HG02571 (cell line): ENCODE measurements at regions not wholly inside any gene's neighbourhood (a gene's known extent, or its start where the extent isn't known, plus 50 kb on each side); places are given as distances from the start of the nearest gene placed in this dataset.
"Not testable (repeated sequence)": the region's sequence is repeated elsewhere in the genome, so short reads cannot be mapped to it uniquely, and the experiment has no call there.

Source experiments
- ATAC-seq: cut with Tn5 transposase; IDR thresholded peaks from one replicate; pipeline ENCODE4 v1.9.1; 2021; ENCODE audit warnings: mild to moderate bottlenecking, moderate library complexity; ENCODE audit not compliant: unreplicated experiment

GRCh38 chr12:42030588-42030987 is 114.1 kb downstream of the GXYLT1 start:
- ATAC-seq = no peak

DNA sequence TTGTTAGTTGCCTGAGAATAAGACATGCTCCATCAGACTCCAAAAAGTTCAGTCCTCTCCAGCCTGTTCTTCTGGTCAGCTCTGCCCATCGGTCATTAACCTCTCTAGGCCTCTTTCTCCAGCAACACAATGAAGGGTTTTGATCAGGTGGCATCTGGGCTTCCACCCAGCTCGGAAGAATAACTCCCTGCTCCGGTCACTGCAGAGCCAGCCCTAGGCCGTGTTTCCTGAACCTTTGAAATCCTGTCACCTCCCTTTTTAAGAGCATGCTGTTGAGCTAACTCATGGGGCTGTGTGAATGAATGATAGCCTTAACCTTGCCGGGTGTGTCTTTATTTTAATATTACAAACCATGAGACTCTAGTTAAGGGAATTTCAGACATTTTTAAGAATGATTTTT is 117.1 kb downstream of the GXYLT1 start:
- ATAC-seq = no peak

DNA sequence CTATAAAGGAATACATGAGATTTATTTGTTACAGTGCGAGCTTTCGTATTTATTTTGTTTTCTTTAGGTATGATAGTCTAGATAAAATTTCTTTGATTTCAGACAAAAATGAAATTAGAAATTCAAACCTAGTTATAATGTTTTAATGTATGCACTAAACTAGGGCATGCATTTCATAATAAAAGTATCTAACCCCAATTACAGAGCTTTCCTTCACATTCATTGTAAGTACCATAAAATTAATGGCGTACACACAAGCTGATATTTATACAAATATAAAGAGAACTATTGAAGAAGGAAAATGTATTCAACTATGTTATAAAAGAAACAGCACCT is 120.2 kb downstream of the GXYLT1 start:
- no peak for ATAC-seq

GRCh38 chr12:42023733-42024494 is 120.8 kb downstream of the GXYLT1 start:
- peak; percentile 88 for ATAC-seq

DNA sequence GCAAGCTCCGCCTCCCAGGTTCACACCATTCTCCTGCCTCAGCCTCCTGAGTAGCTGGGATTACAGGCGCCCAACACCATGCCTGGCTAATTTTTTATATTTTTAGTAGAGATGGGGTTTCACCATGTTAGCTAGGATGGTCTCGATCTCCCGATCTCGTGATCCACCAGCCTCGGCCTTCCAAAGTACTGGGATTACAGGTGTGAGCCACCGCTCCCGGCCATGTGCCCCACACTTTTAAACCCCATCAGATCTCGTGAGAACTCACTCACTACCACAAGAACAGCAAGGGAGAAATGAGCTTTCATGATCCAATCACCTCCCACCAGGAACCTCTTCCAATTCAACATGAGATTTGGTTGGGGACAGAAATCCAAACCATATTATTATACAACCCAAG is 122.7 kb downstream of the GXYLT1 start:
- ATAC-seq = not testable (repeated sequence)

GRCh38 chr12:42021469-42021868 is 123.2 kb downstream of the GXYLT1 start:
- no peak for ATAC-seq

- no peak for ATAC-seq
Observed at GRCh38 chr12:42020226-42020625, 124.4 kb downstream of the GXYLT1 start.

DNA sequence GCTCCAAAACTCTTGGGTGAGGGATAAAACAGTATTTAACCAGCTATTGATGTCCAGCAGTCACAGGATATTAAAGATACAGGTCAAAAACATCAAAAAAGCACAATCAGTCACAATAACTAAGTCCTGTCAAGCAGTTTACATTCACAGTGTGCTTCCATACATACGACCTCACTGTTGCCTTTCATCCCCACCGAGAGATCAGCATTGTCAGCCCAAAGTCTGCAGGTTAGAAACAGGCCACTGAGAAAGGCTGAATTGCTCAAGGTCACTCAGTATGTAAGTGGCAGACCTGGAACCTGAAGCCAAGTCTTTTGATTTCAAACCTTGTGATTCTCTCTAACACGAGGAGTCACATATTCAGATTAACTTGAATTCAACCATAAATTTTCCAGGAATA is 124.9 kb downstream of the GXYLT1 start:
- ATAC-seq = no peak

DNA sequence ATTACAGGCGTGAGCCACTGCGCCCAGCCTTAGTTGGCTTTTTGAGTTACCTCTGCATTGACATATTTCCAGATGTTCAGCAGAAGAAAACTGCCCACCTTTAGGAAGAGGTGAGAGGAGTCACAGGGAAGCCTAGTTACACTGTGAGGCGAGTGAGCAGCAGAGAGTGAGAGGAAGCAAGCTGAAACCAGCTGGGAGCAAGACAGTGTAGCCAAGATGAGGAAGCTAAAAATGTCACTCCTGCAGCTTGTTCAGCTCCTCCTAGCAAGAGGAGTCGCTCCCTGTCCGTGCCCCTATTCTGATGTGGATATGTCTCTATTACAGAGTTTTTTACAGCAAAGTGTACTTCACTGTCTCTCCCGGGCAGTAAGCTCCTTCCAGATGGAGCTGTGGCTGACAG is 127.6 kb downstream of the GXYLT1 start:
- ATAC-seq = no peak

- ATAC-seq = no peak
Observed at GRCh38 chr12:42015051-42015461, 129.6 kb downstream of the GXYLT1 start.

DNA sequence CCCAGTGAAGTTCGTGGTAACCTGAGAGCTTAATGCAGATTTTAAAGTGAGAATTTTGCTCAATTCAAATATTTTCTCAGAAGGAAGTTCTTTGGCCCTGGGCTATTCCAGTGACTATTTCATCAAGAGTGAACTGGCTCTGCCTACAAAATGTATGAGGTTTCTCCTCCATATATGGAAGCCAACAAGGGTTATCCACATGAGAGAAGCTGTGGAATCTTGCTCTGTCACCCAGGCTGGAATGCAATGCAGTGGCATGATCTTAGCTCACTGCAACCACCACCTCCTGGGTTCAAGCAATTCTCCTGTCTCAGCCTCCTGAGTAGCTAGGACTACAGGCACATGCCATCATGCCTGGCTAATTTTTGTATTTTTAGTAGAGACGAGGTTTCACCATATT is 132.2 kb downstream of the GXYLT1 start:
- ATAC-seq = not testable (repeated sequence)

- ATAC-seq = no peak
Observed at GRCh38 chr12:42010715-42011114, 134.0 kb downstream of the GXYLT1 start.

DNA sequence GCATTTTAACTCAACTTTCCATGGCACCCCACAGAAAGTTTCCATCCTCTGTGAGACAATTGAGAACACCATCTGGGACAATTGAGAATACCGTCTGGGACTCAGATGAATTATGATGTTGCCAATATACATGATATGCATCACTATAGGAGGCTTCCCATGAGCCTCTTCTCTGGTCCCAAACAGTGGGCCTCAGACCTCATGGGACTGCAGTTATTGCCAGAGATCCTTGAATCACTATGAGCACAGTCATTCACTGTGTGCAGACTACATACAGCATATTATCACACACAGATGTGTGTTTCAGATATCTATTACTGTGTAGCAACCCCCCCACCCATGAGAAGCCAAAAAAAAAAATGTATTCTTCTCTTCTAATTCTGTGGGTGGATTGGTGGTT is 134.4 kb downstream of the GXYLT1 start:
- no peak for ATAC-seq

- no peak for ATAC-seq
Observed at GRCh38 chr12:42008996-42009395, 135.7 kb downstream of the GXYLT1 start.

- no peak for ATAC-seq
Observed at GRCh38 chr12:42003031-42003430, 141.6 kb downstream of the GXYLT1 start.

- no peak for ATAC-seq
Observed at GRCh38 chr12:42002563-42002962, 142.1 kb downstream of the GXYLT1 start.

GRCh38 chr12:41998436-41998835 is 146.2 kb downstream of the GXYLT1 start:
- ATAC-seq = no peak

GRCh38 chr12:41993283-41993682 is 151.4 kb downstream of the GXYLT1 start:
- ATAC-seq = no peak

- no peak for ATAC-seq
Observed at GRCh38 chr12:41992692-41993215, 151.9 kb downstream of the GXYLT1 start.

- no peak for ATAC-seq
Observed at GRCh38 chr12:41992022-41992421, 152.7 kb downstream of the GXYLT1 start.

DNA sequence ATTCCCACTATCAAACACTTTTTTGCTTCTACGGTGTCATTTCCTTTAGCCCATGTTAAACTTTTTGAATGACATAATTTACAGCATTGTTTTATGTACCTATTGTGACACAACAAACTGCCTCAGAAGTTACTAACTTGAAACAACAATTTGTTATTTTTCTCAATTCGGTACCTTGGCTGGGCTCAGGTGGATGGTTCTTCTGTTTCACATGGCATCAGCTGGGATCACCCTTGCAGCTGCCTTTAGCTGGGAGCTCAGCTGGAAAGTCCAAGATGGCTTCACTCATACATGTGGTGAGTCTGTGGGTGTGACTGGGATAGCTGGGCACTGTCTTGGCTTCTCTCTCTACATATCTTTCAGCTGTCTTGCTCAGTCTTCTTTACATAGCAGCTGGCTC is 156.0 kb downstream of the GXYLT1 start:
- ATAC-seq = no peak

GRCh38 chr12:41986513-41986912 is 158.2 kb downstream of the GXYLT1 start:
- not testable (repeated sequence) for ATAC-seq

DNA sequence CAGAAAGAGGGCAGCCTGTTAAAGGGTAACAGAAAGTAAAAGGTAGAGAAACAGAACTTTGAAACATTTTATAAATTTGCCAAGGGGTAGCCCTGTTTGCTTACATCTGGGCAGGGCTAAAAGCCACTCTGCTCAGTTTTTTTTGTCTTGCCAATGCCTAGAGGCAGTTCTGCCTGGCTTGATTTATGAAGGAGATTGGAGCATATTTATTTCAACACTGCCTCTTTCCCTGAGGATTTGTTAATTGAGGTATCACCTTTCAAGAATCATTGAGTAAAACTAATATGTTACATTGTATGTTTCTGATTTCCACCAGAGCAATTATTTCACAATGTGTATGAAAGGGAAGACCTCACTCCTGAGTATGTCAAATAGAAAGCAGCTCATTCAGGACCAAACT is 160.8 kb downstream of the GXYLT1 start:
- ATAC-seq = no peak
